HG03095 (cell line): ENCODE measurements at regions not wholly inside any gene's neighbourhood (a gene's known extent, or its start where the extent isn't known, plus 50 kb on each side); places are given as distances from the start of the nearest gene placed in this dataset.
"Not testable (repeated sequence)": the region's sequence is repeated elsewhere in the genome, so short reads cannot be mapped to it uniquely, and the experiment has no call there.

ENCODE experiments used
- ATAC-seq: cut with Tn5 transposase; IDR thresholded peaks from one replicate; pipeline ENCODE4 v1.9.1; 2021; ENCODE audit warnings: moderate library complexity; ENCODE audit not compliant: unreplicated experiment

DNA sequence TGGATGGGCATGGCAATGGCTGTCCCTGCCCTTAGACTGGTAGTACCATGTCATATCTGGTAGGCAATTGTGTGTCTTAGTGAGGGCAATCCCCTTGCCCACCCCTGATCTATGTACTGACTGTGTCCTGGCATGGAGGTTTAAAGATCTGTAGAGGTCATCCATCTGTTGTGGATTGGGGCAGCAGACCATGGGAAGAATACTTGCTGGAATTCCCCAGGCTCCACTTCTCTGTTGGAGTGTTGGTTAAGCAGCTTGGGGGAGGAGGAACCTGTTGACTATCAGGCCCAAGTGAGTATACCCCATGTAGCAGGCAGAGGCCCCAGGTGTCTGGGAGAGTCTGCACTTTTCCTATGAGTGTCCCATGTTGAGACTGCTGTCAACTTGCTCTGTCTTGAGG lies 246.7 kb upstream of the DIPK2B start:
- ATAC-seq, result no peak

DNA sequence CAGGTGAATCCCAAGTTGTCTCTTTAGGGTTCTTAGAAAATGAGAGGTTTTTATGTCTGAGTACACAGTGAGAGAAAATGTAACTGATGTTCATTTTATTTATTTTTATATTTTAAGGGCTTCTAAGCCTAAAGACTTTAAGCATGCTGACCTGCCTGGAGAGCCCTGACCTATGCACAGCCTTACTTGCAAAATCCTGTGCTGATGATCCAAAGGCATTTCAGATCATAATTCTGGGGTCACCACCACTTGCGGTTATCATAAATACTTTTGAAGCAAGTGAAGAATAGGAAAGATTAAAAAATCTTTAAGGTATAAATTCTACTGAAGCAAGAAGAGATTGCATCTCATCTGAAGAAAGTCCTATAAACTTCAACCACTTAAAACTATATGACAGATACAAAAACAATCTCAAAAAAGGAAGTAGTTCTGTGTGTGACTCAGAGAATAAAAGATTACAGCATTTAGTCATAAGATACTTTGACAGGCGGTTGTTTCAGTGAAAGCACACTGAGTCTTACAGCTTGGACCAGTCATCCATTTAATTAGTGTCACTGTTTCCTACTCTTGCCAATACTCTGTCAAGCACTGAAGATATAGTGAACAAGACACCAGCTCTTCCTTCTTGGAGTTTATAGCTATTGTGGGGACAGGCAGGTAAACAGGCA lies 245.2 kb upstream of the DIPK2B start:
- ATAC-seq, result no peak

DNA sequence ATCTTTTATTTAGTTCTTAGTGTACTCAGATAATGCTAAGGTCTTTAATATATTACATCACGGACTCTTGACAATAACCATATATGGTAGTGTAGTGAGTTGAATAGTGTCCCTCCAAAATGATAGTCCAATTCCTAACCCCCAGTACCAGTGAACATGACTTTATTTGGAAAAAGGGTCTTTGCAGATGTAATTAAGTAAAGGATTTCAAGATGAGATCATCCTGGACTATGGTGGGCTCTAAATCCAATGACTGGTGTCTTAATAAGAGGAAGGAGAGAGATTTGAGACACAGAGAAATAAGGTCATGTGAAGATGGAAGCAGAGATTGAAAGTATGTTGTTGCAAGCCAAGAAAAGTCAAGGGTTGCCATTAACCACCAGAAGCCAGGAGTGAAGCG lies 236.5 kb upstream of the DIPK2B start:
- ATAC-seq, result no peak

GRCh38 chrX:45435481-45435880 lies 234.8 kb upstream of the DIPK2B start:
- no peak for ATAC-seq

DNA sequence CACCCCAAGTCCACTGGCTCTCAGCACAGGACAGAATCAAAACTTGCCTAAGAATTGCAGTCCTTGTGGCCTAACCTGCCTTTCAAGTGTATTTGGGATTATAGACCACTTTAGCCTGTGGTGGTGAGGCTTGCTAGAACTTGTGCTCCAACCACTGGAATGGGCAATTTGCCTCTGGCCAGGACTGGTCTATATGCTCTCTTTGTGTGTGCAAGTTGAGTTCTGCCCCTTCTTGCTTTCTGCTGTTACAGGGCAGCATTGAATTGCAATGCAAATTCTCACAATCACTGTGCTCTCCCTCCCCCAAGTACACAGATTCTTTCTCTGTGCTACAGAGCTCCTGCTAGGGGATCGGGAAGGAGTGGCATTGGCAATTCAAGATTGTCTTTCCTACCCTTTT lies 233.6 kb upstream of the DIPK2B start:
- ATAC-seq, result no peak

- no peak for ATAC-seq
Measured at GRCh38 chrX:45428831-45429230, 228.2 kb upstream of the DIPK2B start.

GRCh38 chrX:45424326-45424725 lies 223.7 kb upstream of the DIPK2B start:
- no peak for ATAC-seq

GRCh38 chrX:45422216-45422925 lies 221.7 kb upstream of the DIPK2B start:
- ATAC-seq, result no peak

GRCh38 chrX:45421806-45422205 lies 221.1 kb upstream of the DIPK2B start:
- ATAC-seq, result no peak

DNA sequence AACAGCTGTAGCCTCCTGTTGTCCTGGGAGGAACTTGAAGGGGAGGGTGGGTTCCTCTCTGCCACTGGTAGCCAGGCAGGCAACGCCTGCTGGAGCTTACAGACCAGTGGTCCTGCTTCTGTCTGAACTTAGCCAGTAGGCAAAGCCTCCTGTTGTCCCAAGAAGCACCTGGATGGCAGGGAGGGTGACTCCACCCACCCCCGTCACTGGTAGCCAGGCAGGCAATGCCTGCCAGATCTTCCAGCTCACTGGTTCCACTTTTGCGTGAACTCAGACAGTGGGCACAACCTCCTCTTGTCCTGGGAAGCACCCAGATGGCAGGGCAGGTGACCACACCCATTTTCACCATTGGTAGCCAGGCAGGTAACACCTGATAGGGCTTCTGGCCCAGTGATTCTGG lies 203.5 kb upstream of the DIPK2B start:
- ATAC-seq, result no peak

DNA sequence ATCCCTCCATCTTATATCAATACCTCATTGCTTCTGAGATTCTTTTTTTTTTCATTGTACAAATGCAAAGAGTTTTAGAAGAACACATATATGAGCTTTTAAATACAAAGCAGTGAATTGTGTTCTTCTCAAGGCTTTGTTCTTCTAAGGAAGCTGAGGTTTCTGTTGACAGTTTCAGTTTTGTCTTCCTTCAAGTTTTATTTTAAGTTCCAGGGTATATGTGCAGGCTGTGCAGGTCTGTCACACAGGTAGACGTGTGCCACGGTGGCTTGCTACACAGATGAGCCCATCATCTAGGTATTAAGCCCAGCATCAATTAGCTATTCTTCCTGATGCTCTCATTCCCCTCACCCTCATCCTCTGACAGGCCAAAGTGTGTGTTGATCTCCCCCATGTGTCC lies 201.2 kb upstream of the DIPK2B start:
- ATAC-seq, result no peak

DNA sequence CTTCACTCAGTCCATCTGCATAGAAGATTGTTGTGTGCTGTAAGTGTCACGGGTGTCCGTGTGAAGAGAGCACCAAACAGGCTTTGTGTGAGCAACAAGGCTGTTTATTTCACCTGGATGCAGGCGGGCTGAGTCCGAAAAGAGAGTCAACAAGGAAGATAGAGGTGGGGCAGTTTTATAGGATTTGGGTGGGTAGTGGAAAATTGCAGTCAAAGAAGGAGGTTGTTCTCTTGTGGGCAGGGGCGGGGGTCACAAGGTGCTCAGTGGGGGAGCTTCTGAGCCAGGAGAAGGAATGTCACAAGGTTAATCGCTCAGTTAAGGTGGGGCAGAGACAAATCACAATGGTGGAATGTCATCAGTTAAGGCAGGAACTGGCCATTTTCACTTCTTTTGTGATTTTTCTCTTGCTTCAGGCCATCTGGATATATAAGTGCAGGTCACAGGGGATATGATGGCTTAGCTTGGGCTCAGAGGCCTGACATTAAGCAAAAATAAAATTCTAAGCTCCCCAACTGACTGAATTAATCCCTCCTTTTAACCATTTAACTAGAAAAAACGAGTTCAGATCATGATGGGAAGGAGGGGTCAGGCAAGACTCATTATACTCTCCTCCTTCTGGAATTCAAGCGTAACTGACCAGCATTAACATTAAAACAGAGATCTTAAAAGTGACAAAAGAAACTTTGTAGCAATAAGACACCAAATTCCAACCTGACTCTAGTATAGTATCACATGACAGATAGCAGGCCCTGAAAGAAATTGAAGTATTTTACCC lies 200.5 kb upstream of the DIPK2B start:
- not testable (repeated sequence) for ATAC-seq

GRCh38 chrX:45400027-45400779 lies 199.5 kb upstream of the DIPK2B start:
- ATAC-seq, result no peak

- no peak for ATAC-seq
Measured at GRCh38 chrX:45385757-45386156, 185.1 kb upstream of the DIPK2B start.

DNA sequence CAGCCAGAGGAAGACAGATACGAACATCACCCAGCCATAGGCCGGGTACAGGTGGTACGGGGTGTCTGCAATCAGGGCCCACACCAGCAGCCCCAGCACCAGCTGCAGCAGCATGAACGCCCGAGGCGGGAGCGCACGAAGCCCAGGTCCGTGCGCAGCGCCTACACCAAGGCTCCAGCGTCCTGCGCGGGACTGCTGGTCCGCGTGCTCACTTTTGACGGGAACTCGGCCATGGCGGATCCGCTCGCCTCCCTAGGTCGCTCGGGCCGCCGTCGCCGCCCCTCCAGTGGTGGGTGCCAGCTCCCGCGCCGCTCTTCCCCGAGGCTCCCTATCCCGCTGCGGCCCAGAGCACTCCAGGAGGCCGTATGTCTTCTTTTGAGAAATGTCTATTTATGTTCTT lies 181.2 kb upstream of the DIPK2B start:
- ATAC-seq, result no peak

GRCh38 chrX:45381366-45381765 lies 180.7 kb upstream of the DIPK2B start:
- no peak for ATAC-seq

GRCh38 chrX:45379236-45379635 lies 178.6 kb upstream of the DIPK2B start:
- ATAC-seq, result no peak

DNA sequence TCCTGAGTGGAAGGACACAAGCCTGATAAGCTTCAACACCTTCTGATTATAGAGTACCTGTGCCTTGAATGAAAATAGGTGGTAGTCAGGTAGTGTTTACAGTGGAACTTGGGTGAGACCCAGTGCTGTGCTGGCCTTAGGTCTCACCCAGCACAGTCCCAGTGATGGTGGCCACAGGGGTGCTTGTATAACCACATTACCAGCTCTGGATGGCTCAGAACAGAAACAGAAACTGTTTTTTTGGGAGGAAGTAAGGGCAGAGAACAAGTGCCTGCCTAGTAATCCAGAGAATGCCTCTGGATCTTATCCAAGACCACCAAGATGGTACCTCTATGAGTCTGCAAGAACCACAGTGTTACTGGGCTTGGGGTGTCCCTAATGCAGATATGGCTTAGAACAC lies 171.5 kb upstream of the DIPK2B start:
- ATAC-seq, result no peak

DNA sequence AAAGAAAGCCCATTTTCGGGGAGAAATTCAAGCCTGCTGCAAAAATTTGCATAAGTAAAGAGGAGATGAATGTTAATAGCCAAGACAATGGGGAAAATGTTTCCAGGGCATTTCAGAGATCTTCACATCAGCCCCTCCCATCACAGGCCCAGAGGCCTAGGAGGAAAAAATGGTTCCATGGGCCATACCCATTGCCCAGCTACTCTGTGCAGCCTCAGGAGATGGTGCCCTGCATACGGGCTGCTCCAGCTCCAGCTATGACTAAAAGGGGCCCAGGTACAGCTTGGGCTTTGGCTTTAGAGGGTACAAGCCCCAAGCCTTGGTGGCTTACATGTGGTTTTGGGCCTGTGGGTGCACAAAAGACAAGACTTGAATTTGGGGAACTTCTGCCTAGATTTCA lies 168.0 kb upstream of the DIPK2B start:
- no peak for ATAC-seq

DNA sequence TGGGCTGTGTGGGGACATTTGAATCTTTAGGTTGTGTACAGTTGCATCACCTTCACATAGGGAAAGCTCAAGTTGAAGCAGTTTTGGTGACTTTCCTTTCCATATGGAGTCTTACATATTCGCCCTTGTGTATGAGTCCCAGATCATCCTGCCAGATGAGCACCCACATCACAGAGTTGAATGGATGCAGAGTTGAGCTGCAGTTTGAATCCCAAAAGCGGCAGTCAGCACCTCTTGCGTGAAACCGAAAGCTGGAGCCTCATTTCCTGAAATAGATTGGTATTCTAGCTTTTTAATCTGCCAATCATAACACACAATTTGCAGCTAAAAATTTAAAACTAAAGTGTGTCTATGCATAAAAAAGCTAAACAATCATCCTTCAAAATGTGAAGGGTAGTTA lies 162.9 kb upstream of the DIPK2B start:
- no peak for ATAC-seq

DNA sequence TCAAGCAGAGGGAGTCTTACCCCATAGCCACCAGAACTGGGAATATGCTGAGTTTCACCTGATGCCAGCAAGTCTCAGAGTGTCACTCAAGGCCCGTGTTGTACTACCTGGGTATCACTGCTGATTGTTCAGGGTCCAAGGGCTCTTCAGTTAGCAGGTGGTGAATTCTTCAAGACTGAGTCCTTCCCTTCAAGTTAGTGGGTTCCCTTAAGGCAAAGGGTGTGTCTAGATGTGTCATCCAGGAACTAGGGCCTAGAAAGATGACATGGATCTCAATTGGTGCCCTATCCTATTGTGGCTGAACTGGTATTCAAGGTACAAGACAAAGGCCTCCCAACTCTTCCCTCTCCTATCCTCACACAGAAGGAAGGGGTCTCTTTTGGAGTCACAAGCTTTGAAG lies 159.9 kb upstream of the DIPK2B start:
- ATAC-seq, result no peak
